Cerebellar nuclear complex (tissue), 1 donor: ENCODE measurements at regions not wholly inside any gene's neighbourhood (a gene's known extent, or its start where the extent isn't known, plus 50 kb on each side); places are given as distances from the start of the nearest gene placed in this dataset.
"Not testable (repeated sequence)": the region's sequence is repeated elsewhere in the genome, so short reads cannot be mapped to it uniquely, and the experiment has no call there.

Experiments used
- DNase-seq, 2 experiments: peaks; one replicate each; lab custom pipeline; 2025; lab: John Stamatoyannopoulos, UW

DNA sequence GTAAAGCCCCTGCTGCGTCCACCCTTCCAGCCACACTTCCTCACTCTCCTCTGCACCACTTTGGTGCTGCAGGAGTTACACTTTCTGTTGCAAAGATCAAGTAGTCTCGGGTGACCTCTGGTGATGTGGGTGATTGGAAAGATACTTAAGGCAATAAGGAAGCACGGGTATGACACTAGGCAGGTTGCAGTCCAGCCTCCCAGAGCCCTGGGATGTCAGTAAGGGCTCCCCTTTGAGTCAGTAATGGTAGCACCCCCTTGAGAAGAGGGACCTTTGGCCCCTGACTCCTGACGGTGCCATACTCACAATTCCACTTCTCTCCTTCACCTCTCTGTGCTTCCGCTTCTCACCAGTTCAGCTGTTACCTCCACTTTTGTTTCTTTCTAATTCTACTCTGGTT is 84.1 kb upstream of the KIF2A start:
- DNase-seq, result not testable (repeated sequence)

DNA sequence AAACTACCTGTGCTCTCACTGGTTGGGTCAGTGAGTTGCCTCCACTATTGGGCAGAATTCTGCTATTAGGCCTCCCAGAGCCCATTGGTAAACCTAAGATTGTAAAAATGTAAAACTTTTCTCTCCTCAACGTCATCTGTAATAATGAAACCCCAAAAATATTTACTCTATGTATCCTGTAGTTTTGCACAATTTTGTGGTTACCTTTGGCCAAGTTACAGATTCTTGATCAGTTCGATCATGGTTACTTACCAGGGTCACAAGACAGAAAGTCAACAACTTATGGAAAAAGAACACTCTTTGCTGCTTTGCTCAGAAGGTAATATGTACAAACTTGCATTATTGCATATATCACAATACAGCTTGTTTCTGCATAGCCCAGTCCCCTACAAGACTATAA is 83.7 kb upstream of the KIF2A start:
- DNase-seq, result not testable (repeated sequence)

DNA sequence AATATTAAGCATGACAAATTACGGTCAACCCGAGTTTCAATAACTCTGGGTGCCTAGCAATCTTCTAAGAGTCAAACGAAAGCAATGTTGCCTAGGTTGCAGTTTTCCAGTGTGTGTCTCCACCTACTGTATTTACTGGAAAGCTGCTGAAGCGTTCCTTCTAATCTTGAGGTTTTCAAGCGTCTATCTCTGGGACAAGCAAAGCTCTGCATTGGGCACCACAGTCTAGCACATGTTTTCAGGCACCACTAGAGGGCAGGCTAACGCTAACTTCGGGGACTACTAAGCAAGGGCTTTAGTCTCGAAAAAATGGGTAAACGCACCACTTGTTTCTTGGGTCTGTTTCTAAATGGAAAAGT is 82.7 kb upstream of the KIF2A start:
- DNase-seq, result not testable (repeated sequence)

DNA sequence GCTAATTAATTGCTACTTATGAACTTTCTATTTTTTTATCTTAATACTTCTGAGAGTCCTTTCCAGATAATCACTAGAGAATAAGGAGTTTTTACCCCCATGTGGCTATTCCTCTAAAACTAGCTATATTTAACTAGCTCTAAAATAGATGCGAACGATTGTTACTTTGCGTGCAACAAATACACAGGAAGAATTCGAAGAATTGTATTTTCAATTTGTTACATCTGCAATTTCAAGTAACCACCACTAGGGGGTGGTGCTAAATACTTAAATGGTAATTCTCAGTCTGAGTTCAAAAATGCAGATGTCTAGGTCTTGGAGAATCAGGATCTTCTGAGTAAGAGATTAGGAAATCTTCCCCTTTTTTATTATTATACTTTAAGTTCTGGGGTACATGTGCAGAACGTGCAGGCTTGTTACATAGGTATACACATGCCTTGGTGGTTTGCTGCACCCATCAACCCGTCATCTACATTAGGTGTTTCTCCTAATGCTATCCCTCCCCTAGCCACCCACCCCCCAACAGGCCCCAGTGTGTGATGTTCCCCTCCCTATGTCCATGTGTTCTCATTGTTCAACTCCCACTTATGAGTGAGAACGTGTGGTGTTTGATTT is 80.9 kb upstream of the KIF2A start:
- not testable (repeated sequence) for DNase-seq

DNA sequence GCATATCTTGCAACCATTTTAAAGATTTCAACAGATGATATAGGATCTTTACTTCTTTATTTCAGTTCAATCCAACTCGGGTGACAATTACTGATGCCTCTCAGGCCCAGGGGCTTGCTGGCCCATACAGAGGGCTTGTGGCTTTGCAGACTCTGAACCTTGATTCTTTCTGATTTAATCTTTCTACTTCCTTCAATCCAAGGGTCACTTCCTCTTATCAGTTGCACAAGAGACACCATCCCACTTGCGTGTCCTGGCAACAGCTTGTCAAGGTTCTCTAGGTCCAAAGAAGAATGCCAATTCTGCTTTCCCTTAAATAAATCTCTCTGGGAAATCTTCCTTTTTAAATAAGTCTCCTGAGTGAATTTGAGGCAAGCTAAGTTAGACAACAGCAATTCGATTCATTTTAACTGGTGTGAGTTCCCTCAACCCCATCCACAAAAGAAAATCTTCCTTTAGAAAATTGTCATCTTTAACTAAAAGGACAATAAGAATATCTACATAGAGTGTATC is 75.1 kb upstream of the KIF2A start:
- DNase-seq, result not testable (repeated sequence)

DNA sequence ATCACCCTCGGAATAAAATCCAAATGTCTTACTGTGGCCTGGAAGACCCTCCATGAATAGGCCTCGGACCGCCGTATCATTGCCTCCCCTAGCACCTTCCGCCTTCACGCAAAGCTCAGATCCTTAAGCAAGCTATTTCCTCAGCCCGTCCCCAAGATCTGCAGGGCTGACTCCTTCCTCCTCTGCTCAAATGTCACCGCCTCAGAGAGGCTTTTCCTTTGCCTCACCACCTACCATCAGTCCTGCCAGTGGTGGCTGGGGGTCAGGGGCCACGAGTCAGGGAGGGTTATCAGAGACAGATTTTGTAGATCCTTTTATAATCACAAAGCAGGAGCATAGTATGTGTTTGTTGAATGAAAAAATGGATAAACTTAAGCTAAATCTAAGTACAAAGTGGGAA is 74.4 kb upstream of the KIF2A start:
- no peak for DNase-seq

DNA sequence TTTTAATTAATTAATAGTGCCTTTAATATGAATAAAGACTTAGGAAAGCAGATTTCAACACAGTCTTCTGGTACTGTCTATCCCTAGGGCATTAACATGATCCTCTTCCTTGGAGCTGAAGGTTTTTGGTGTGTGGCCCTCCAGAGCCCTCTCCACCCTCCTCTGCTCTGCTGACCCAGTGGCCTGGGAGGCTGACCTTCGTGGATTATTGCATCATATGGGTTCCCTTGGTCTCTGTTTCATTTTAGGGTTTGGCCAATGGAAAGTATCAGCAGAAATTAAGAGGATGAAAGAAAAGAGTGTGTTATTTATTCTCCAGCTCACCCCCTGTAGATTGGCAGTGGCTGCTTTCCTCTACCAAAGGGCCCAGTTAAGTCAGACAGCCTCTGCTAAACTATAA is 73.8 kb upstream of the KIF2A start:
- not testable (repeated sequence) for DNase-seq

DNA sequence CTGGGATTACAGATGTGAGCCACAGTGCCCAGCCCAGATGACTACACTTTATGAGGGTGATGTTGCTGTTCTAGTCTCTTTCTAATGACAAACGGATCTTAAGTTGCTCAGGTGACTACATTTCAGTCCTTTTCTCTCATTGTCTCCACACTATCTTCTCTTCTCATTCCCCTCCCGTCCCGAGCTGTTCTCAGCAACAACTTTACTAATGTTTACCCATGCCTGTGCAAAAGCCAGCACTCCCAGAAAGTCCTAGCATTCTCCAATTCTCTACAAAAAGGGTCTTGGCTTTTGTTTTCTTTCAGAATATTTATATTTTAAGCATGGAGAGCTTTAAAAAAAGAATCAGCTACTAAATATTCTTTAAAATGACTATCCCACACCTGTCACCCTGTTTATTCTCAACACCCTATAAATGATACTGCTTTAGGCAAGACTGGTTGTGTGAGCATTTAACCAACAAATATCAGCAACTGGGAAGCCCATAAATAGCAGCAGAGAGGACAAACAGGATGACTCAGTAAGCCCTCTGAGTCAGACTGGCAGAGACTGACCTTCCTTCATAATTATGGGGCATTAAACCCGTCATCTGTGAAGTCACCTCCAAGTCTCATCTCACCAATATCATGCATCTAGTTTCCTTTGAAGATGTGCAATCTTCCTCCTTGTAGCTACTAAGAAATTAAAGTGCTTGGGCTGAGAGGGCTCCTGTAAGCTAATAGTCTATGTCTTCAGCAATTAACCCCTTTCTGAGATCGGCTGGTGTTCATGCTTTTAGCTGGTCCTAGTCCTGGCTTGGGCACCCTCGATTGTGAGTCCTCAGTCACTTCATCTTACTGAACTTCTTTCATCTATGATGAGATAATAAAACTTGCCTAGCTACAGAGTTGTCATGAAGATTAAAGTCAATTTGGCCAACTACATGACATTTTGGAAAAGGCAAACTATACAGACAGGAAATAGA is 72.6 kb upstream of the KIF2A start:
- not testable (repeated sequence) for DNase-seq

DNA sequence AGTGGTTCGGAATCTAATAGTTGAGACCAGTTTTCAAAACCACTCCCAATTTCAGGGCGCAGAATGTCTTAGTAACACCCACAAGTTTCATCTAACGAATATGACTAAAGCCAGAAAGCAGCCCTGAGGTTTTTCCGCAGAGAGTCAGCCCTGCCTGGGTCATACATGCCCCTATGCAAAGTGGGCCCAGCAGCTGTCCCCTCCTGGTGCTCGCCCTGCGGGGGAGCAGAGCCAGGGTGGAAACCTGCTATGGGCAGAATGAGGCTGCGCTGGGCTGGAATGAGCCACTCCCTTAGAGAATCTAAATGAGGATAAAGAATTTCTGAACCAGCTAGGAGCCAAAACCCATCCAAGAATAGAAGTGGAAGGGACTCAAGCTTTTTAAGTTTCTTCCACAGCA is 69.4 kb upstream of the KIF2A start:
- not testable (repeated sequence) for DNase-seq

DNA sequence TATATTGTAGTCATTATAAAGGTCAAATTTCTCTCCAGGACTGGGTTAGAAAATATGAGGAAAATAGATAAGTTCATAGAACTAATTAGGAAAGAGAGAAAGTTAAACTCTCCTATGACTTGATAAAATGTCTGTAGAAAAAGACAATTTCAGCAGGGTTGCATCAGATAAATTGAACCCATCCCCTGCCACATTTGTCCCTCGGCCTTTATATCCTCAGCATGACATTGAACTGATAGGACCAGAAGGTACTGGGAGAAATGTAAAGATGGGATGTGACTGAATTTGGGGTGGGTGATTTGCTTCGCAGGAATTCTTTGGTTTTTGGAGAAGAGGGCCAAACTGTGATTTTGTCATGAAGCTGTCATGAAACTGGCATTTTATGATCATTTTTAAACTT is 68.1 kb upstream of the KIF2A start:
- not testable (repeated sequence) for DNase-seq

DNA sequence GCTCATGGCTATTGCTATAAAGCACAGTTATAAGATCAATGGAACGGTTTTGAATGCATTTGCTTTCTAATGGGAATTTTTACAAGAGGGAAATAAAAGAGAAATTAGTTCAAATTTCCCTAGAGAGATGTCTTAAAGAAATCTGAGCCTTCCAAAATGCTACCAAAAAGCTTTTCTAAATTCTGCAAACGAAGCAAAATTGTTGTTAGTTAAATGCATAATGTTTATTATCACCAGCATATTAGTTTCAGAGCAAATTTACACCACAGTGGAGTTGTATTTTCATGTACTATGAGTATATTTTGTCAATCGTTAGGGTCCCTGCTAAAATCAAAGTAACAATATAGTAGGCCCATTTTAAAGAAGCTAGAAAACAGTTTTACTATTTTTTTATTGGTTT is 67.4 kb upstream of the KIF2A start:
- not testable (repeated sequence) for DNase-seq

DNA sequence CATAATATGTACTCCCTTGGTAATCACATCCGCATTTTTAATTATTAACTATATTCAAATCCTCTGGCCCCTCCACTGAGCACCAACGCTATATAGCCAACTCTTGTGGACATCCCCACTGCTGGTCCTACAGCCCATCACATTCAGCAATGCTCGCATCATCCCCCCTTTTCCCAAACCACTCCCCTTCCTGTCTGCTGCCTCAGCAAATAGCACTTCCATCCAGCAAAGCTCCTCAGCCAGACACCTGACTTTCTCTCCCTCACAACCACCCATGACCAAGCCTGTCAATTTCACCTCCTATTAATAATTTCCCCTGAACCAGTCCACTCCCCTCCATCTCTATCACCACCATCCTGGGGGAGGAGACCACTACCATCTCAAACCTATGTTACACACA is 65.5 kb upstream of the KIF2A start:
- not testable (repeated sequence) for DNase-seq

DNA sequence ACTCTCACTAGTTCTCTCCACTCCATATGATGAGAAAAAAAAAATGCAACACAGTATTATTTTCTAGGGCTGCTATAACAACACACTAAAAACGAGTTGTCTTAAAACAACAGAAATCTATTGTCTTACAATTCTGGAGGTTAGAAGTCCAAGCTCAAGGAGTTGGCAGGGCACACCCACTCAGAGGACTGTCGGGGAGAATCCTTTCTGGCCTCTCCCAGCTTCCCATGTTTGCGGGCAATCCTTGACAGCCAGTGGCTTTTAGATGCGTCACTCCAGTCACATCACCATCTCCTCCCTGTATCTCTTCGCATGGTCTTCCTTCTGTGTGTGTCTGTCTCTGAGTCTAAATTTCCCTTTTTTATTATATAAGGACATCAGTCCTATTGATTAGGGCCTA is 64.0 kb upstream of the KIF2A start:
- not testable (repeated sequence) for DNase-seq

DNA sequence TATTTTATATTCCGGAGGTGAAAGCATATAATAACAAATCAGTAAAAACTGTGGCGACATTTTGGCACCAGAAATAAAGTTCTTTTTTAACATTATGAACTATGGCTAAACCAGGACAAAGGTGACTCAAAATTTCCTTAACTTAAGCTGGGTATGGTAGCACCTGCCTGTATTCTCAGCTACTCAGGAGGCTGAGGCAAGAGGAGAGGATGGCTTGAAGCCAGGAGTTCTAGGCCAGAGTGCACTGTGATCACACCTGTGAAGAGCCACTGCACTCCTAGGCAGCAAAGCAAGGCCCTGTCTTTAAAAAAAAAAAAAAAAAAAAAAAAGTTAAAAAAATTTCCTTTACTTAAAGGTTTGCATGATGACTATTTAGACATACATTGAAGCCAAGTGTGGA is 63.0 kb upstream of the KIF2A start:
- not testable (repeated sequence) for DNase-seq

DNA sequence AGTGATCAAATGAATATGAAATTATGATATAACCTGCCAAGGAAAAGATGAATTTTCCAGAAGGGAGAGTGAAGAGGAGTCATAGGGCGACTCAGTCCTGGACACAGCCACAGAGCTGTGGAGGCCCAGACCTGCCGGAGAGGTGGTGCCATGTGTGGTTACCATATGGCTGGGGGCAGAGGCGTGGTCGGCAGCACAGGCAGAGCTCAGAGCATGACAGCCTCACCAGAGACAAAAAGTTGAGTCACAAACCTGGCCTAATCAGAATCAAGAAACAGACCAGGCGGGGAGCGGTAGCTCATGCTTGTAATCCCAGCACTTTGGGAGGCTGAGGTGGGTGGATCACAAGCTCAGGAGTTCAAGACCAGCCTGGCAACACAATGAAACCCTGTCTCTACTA is 57.8 kb upstream of the KIF2A start:
- not testable (repeated sequence) for DNase-seq

DNA sequence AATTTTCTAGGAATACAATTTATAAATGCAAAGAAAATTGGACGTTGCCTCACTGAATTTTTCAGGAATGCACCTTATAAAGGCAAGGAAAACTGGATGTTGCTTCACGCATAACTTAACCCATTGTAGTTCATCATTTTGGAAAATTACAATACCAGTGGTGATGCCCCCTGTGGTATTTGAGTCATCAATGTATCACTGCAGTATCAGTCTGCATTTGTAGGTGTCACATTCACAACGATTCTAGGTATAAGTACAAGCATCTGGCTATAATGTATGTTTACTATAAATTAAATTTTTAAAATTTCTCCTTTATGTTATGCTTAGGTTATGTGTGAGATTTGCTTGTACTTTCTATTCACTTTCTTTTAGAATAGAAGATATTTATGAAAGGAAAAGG is 55.9 kb upstream of the KIF2A start:
- not testable (repeated sequence) for DNase-seq

DNA sequence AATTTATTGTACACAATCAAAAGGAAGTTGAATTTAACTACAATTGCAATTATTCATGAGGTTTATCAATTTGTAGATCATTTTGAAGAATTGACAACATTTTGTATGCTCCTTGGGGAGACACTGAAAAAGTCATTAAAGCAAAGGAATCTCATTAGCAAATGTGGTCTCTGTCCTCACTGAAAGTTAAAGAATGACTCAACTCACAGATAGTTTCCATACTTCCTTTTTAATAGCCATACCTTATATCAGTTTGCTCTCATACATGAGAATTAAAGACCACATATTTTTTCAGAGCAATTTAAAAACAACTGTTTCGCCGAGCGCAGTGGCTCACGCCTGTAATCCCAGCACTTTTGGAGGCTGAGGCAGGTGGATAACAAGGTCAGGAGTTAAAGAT is 55.1 kb upstream of the KIF2A start:
- not testable (repeated sequence) for DNase-seq

DNA sequence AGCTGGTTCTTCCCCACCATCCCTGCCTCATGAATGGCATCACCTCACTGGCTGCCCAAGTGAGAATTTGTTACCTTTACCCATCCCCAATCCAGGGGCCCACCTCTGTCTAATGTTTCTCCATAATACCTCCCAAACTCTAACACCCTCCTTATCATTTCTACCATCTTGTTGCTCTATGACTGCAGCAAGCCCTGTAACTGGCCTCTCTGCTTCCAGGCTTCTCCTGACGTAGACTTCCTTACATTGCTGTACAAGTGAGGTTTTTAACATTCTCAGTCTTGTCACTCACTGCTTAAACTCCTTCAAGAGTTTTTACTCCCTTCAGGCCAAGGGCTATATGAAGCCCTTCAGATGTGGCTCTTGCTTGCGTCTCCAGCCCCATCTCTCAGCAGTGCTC is 53.5 kb upstream of the KIF2A start:
- not testable (repeated sequence) for DNase-seq

DNA sequence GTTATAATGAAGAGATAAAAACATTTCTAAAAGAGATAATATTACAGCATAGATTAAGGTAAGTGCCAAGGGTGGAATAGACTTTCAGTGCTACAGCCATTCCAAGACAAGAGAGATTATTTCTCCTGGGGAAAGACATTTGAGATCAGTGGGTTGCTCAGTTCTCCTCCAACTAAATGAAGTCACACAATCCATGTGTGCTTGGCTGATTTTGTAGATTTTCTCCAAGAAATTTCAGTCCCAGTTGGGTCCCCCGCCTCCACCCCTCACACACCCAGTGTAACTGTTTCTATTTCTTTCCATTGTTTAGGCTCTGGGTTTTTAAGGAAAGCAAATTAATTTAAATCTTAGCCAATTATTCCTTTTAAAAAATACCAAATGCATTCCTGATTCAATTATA is 50.5 kb upstream of the KIF2A start:
- not testable (repeated sequence) for DNase-seq

DNA sequence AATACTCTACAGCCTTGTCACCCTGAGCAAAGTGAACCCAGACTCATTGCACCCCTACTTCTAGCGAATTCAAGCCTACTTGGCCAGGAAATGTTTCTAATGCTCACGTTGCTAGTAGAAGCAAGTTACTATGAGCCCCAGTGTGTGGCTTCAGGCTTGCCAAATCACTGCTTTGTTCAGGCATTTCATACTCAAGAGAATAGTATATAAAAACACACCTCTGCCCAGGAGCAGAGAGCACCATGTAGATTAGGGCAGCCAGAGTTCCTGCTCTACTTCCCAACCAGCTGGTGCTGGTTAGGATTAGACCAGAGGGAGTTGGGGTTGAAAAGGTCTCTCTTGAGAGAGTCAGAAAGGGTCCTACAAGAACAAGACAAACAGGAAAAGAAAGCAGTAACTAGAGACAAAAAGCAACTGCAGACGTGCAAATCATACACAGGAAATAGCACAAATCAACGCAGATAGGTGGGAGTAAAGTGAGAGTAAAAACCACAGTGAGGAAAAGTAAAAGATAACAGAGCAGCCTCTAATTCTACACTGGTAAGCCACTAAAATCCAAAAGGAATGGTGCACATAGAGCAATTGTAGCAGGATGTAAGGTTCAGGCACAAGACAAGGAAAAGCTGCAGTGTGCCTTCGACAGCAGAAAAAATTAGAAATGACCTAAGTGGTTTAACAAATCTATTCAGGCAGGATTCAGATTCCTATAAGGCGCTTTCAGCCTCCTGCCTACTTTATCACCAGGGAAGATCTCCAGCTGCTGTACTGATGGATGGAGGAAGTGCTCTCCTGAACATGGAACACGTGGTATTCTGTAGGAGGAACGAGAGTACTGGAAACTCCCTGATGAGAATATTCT is 49.6 kb upstream of the KIF2A start:
- DNase-seq, result no peak
